Epithelial cell of esophagus (primary cell): ENCODE measurements at regions not wholly inside any gene's neighbourhood (a gene's known extent, or its start where the extent isn't known, plus 50 kb on each side); places are given as distances from the start of the nearest gene placed in this dataset.

Experiments used
- DNase-seq: peaks from one replicate; pipeline ENCODE4 v3.0.0; 2010; ENCODE audit warnings: low read depth
- H3K4me3 ChIP-seq: 2 replicates; pipeline ENCODE4 v1.5.1; 2011; ENCODE audit warnings: mild to moderate bottlenecking, low read length, control low read depth
- TF ChIP-seq, protein P1 (sequence below): IDR thresholded peaks from 2 replicates; pipeline ENCODE4 v1.5.1; 2011; ENCODE audit warnings: low read depth, mild to moderate bottlenecking, low read length, control low read depth, inconsistent platforms; ENCODE audit not compliant: insufficient read depth; ENCODE audit errors: missing control alignments

GRCh38 chr5:4860631-4861030, 279.5 kb upstream of the ADAMTS16 start:
- TF ChIP-seq, protein P1, sequence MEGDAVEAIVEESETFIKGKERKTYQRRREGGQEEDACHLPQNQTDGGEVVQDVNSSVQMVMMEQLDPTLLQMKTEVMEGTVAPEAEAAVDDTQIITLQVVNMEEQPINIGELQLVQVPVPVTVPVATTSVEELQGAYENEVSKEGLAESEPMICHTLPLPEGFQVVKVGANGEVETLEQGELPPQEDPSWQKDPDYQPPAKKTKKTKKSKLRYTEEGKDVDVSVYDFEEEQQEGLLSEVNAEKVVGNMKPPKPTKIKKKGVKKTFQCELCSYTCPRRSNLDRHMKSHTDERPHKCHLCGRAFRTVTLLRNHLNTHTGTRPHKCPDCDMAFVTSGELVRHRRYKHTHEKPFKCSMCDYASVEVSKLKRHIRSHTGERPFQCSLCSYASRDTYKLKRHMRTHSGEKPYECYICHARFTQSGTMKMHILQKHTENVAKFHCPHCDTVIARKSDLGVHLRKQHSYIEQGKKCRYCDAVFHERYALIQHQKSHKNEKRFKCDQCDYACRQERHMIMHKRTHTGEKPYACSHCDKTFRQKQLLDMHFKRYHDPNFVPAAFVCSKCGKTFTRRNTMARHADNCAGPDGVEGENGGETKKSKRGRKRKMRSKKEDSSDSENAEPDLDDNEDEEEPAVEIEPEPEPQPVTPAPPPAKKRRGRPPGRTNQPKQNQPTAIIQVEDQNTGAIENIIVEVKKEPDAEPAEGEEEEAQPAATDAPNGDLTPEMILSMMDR, result no peak
- no peak for DNase-seq
- no peak overlapping the region for H3K4me3 ChIP-seq

GRCh38 chr5:4862500-4862899, 277.6 kb upstream of the ADAMTS16 start:
- H3K4me3 ChIP-seq, result no peak overlapping the region
- peak; percentile 59 for DNase-seq
- TF ChIP-seq, protein P1, result peak; percentile 56

DNA sequence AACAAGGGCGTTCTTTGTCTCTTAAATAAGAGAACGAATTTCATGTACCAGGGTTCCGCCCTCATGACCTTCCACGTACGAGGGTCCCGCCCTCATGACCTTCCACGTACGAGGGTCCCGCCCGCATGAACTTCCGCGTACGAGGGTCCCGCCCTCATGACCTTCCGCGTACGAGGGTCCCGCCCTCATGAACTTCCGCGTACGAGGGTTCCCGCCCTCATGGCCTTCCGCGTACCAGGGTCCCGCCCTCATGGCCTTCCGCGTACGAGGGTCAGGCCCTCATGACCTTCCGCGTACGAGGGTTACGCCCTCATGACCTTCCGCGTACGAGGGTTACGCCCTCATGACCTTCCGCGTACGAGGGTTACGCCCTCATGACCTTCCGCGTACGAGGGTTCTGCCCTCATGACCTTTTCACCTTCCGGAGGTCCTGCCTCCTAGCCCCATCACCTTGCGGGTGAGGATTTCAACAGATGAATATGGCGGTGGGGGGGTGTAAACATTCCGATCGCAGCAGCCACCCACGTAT, 273.9 kb upstream of the ADAMTS16 start:
- no peak overlapping the region for H3K4me3 ChIP-seq
- no peak for DNase-seq
- TF ChIP-seq, protein P1, result no peak

- no peak overlapping the region for H3K4me3 ChIP-seq
- DNase-seq, result no peak
- TF ChIP-seq, protein P1, result no peak
These were observed 273.3 kb upstream of the ADAMTS16 start for GRCh38 chr5:4866817-4867216.

DNA sequence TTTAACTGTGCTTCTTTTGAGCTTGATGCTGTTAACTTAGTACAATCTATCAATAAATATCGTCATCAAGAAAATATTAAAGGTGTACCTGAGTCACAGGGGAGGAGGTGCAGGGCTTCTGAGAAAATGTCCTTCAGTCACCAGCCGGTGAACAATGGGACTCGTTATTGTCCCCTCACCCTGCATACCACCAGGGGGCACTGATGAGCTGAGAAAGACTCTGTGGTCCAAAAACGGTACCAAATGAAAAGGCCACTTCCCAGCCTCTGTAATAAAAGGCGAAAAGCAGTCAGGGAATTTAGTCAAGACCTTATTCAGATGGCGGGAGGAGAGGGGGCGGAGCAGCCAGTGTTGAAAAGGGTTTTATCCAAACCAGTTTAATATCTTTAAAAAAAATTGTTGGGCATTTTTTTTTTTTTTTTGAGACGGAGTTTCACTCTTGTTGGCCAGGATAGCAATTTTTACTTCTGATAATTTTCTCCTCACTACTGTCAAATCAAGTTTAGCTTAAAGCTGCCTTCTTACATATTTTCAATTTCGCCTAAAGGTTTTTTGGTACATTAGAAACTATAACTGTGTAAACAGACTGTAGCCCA, 271.9 kb upstream of the ADAMTS16 start:
- H3K4me3 ChIP-seq, result no peak overlapping the region
- peak; percentile 29 for DNase-seq
- TF ChIP-seq, protein P1, result peak; percentile 62

- no peak for DNase-seq
- H3K4me3 ChIP-seq, result no peak overlapping the region
- TF ChIP-seq, protein P1, result no peak
These were observed 266.5 kb upstream of the ADAMTS16 start for GRCh38 chr5:4873652-4874051.

DNA sequence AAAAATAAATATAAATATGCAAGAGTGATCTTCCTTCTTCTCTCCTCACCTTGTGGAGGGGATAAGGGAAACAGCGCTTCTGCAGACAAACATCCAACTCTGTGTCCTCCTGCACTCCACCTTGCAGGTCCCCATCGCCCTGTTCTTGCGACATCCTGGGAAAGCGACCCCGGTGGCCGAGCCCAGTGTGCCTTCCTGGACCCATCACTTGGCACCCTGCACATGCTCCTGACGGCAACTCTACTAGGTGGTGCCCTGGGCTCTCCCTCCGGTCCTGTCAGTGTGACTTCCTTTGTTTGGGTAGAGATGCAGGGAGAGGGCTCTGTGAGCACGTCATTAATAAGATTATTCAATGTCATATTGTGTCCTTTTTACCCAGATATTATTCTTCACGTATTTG, 266.0 kb upstream of the ADAMTS16 start:
- DNase-seq, result no peak
- TF ChIP-seq, protein P1, result no peak
- no peak overlapping the region for H3K4me3 ChIP-seq
